ENCODE measurements at regions not wholly inside any gene's neighbourhood (a gene's known extent, or its start where the extent isn't known, plus 50 kb on each side); places are given as distances from the start of the nearest gene placed in this dataset.
"Not testable (repeated sequence)": the region's sequence is repeated elsewhere in the genome, so short reads cannot be mapped to it uniquely, and the experiment has no call there.

DNA sequence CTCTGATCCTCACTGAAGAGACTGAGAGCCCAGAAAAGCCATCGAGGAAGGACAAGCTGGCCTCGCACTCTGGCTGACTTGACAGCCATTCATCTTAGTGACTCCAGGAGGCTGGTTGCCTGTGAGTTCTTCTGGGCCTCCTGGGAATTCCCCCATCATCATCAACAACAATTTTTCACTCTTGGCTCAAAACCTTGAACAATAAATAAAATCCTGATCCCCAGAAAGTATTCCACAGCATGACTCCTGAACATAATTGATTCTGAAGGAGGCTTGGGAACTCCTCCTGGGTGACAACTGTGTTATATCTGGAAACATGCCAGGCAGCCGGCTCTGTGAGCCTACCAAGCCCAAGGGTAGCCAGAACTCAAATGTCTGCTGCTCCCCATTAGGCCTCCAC lies 188.6 kb downstream of the SHQ1 start:
- FAIRE-seq: no peak

DNA sequence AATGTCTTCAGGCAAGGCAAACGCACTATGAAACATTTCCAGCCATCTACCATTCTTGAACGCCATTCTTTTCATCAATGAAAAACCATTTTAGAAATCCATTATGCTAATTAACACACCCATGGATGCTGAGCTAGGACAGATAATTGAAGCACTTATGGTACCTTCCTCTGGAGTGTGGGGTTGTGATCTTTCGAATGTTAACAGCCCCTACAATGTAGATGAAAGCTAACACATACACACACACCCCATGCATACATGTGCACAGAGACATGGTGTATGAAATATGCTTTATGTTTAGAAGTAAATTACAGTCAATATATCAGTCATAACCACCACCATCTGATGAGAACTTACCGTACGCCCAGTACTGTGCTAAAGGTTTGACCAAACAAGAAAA lies 189.1 kb downstream of the SHQ1 start:
- FAIRE-seq: no peak

DNA sequence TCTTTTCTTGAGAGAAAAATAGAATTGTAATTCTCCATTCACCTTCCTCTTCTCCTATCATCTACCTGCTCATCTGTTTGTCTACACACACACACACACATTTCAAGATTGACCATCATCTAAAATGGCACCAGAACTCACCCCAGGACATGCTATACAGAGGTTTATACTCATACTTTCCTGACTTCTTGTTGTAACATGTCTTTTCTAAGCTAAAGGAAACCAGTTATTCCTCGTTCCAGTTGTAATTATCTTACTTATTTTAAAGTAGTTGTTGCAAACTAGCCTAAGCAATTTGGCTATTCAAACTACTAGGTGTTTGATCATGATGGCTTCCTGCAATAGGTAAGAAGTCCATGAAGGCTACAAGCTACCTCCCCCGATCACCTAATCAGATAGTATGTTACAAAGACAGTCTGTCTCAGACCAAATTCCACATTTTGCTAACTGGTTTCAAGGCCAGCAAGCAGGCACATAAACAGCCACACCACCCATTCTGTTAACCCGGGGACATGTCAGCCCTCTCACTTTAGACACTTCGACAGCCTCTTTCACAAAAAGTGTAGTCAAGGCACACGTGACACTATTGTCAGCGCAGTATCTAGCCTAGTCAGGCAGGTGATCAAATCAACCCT lies 189.7 kb downstream of the SHQ1 start:
- FAIRE-seq: no peak

DNA sequence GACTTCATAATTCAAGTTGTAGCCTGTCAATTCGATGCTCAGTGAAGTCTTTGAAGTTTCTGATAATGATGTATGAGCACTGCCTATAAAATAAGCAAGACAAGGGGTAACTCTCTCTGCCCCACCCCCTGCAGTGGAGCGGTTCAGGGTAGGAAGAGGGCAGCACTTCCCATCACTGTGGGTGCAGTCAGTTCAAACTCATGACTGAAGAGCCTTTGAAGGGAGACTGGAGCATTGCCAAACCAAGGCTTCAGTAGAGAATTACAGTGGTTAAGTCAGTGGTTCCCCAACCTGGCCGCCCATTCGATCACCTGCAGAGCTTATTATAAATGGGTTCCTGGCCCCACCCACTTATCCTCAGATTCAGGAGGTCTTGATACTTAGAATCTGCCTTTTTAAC lies 190.6 kb downstream of the SHQ1 start:
- FAIRE-seq: no peak

DNA sequence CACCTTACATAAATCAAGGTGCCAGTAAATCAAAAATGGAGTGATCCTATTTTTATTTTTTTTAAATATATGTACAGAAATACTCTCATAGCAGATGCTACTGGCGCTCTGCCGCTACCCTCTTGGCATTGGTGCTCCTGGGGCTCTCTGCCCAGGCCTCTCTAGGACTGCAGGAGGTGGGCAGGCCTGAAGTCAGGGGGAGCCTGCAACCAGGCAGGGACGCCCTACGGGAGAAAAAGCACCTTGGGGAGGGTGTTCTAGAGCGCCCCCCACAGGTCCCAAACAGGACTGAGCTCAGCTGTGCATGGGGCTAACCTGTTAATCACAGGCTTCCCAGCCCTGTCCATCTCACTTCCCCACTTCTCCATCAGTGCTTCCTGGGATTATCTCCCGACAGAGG lies 192.5 kb downstream of the SHQ1 start:
- no peak for FAIRE-seq

DNA sequence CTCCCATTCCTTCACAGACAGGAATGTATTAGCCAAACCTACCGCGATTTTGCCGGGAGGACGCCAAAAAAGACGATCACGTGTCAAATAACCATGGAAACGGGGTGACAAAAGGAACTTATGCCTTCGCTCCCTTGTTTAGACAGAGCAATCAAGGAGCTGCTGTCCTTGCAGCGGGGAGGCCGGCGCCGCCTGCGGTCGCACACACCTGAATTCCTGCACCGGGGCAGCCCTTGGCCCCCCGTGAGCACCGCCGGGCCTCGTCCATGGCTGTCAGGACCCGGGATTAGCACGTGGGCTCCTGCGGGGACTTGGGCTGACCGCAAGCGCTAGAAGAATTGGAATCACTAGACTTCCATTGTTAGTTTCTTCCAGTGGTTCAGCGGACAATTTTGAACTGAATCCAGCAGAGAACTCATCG lies 193.1 kb downstream of the SHQ1 start:
- no peak for FAIRE-seq

DNA sequence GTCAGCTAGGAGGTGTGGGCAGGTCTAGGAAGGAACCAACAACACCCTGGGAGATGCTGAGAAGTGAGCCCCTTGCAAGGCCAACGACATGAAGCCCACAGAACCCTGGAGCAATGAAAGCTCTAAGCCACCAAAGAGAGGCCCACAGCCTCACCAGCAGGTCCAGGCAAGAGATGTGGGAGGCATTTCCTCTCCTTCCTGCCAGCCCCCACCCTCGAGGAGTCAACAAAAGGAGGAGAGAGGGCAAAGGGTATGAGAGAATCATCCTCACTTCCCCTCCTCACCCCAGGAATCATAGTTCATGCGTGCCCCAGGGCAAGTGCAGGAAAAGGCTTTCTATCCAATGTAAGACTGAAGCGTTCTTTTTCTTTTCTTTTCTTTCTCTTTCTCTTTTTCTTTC lies 195.8 kb downstream of the SHQ1 start:
- no peak for FAIRE-seq

DNA sequence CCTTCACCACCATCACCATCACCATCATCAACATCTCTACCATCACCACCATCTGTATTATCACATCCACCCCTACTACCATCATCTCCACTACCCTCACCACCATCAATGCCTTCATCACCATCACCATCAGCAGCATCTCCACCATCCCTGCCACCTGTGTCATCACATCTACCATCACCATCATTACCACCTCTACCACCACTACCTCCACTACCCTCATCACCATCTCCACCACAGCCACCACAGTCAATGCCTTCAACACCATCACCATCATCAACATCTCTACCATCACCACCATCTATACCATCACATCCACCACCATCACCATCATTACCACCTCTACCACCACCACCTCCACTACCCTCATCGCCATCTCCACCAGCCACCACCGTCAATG lies 196.7 kb downstream of the SHQ1 start:
- FAIRE-seq: no peak

DNA sequence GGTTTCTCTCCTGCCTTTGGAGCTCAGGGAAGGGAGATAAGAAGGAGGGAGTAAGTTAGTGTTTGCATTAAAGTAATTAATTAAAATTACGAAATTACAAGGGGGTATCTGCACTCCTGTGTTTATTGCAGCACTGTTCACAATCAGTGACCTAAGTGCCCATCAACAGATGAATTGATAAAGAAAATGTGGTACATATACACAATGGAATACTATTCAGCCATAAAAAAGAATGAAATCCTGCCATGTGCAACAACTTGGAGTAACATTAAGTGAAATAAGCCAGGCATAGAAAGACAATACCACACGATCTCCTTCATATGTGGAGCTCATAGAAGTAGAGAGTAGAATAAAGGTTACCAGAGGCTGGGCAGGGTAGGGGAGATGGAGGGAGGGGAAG lies 202.0 kb downstream of the SHQ1 start:
- FAIRE-seq: no peak

DNA sequence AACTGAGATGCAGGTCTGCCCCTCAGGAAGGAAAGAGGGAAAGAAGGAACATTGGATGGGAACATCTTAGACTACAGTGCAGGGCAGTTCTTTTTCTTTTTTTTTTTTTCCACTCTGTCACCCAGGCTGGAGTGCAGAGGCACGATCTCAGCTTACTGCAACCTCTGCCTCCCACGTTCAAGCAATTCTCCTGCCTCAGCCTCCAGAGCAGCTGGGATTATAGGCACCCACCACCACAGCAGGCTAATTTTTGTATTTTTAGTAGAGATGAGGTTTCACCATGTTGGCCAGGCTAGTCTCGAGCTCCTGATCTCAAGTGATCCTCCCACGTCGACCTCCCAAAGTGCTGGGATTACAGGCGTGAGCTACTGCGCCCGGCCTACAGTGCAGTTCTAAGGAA lies 204.6 kb downstream of the SHQ1 start:
- FAIRE-seq: not testable (repeated sequence)

DNA sequence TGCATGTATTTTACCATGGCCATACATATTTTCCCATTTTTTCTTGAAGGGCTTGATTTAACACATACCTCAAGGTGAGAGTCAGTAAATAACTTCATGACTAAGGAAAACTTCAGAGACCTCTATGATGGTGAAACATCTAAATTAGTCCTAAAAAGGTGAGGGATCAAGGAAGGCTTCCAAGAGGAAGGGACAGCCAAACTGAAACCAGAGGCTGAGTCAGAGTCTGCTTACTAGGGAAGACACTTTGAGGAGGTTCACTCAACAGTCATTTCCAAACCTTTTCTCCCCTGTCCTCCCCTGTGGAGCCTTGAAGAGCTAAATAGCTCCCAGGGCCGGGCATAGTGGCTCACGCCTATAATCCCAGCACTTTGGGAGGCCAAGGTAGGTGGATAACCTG lies 206.6 kb downstream of the SHQ1 start:
- no peak for FAIRE-seq

DNA sequence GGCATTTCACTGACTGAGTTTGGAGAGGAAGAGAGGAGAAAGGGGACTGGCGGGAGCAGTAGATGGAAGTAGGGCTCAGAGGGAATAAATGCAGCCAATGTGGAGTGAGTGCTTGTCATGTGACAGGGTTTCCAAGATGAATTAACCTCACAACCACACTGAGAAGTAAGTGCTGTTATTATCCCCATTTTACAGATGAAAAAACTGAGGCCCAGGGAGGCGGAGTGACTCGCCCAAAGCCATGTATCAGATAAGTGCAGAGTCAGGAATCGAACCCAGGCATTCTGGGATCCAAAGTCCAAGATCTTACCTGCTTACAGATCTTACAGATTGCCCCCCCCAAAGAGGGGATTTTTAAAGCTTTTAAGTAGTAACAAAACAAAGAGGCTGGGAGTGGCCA lies 207.2 kb downstream of the SHQ1 start:
- FAIRE-seq: no peak

DNA sequence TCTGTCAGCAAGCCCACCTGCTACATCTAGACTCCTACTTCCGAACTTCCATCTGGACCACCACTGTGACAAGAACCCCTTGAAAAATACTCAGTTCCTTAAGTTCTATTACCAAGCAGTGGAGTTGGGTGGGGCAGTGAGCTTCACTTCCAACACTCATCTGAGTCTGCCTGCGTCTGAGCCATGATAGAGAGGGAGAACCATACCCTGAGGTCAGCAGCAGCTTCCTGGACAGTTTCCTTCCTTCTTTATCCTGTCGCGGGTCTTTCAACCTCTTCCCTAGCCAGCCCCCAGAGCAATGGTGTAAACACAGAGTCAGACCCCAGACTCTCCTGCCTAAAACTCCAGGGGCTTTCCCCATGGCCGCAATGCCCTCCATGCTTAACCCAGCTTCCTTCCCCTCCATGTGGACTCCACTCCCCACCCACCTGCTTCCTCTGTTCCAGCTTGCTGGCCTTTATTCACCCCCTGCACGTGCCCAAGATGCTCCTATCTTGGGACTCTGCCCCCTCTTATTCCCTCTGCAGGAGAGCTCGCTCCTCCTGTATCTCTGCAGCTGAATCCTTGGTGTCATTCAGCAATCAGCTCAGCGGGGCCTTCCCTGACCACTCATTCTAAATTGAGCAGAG lies 211.2 kb downstream of the SHQ1 start:
- no peak for FAIRE-seq

DNA sequence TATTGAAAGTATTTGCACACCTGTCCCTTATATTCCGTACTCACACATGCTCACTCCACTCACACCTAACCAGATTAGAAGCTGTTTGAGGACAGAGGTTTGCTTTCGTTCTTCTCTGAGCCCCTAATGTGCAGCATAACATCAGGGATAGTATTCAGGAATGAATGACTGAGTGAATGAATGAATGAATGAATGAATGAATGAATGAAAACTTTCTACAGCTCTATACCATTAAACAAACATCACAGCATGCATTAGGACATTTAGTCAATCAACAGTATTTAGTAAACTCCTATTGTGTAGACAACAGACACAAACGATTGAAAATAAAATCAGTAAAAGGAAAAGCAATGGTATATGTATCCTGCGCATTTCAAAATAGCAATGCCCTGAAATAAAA lies 212.7 kb downstream of the SHQ1 start:
- no peak for FAIRE-seq

DNA sequence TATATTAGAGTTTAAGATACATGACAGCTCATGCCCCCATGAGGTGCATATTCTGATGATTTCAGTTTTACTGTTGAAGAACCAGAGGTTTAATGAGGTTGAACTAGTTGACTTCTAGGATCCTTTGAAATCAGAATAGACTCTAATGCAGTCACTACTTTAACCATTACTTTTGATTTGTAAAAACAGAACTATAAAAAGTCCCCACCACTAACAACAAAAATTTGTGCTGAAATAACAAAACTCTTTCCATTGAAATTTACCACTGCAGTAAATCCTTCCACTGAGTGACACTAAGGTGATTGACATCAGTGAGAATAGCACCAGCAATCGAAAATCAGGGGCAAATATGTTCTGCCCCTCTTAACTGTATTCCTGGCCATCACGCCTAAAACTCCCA lies 214.1 kb downstream of the SHQ1 start:
- no peak for FAIRE-seq

DNA sequence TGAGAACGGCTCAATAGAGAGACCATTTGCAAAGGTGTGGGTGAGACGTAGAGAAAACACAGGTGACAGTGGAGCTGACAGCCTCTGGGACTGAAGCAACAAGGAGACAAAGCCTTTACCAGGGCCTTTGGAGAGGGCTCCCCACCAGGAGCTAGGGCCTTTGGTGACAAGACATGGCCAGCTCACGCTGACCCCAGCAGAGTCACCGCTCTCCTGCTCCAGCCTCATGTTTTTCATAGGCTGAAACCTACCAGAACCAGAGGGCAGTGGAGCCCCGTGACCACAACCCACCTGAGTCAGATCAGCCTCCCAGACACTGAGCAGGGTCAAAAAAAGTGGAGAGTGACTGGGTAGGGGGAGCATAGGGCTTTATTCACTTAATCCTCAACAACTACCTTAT lies 214.7 kb downstream of the SHQ1 start:
- no peak for FAIRE-seq

DNA sequence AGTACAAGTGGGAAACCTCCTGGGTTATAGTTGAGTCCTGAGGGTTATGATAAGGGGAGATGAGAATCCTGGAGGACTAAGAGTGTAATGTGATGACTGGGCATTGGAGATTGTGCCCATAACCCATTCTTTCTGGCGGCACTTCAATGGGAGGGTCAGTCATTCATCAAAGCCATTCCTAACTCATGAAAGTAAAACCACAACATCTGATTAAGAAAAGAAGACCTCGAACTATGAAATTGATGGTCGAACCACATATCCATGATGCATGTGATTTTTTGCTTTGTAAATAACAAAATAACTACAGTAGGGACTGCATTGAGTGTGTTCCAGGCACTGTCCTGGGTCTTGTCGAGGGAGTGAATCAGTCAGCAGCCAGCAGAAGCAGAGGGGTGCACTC lies 215.1 kb downstream of the SHQ1 start:
- no peak for FAIRE-seq

DNA sequence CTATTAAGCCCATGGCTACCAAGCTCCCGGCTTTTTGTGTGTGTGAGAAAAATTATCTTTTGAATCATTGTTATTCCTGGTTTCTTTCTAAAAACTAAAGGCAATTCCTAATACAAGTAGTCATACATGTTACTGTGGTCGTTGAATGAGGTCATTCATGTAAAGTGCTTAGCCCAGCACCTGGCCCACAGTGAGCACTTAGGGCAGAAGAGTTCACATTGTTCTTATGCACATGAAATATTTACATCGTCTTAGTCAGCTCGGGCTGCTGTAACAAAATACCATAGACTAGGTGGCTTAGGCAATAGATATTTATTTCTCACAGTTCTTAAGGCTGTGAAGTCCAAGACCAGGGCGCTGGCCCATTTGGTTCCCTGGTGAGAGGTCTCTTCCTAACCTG lies 216.1 kb downstream of the SHQ1 start:
- no peak for FAIRE-seq

DNA sequence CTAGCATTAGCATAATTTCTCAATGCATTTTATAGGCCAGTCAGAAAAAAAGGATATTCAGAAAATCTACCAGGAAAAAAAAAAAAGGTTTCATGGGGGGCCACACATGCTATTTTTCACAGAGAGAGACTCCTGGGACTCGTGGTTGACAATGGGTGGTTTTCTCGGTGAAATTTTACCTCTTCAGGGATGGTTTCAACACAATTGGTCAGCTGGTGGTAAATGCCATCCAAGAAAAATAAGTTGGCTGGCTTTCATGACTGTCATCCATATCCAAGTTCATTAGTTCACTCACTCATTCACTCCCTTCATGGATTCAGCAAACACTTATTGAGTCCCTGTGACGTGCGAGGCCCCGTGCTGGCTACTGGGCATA lies 217.3 kb downstream of the SHQ1 start:
- FAIRE-seq: no peak

DNA sequence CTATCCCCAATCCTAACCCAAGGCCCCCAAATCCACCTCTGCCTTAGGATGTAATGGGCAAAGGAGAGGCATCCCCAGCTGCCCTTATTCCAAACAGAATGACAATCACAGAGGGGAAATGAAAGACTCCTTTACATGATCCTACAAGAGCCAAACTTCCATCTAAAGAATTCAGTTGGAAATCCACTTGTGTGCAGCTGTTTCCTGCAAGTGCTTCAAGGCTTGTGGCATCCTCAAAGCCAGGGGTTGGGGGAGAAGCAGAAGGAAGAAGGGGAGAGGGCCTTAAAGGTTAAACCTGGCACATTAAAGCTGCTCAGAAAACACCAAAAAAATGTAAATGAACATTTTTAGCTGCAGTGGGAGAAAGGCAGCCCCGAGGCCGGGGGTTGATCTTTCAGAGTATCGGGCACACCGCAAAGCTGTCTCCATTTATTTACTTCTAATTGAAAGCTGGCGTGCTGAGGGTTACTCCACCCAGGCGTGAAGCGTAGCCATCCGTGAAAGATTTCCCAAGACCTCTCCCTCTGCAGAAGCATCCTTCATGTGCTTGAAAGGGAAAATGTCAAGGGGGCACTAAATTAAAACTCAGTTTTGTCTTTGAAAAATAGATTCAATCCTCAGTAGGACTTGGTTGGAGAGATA lies 217.8 kb downstream of the SHQ1 start:
- FAIRE-seq: no peak

DNA sequence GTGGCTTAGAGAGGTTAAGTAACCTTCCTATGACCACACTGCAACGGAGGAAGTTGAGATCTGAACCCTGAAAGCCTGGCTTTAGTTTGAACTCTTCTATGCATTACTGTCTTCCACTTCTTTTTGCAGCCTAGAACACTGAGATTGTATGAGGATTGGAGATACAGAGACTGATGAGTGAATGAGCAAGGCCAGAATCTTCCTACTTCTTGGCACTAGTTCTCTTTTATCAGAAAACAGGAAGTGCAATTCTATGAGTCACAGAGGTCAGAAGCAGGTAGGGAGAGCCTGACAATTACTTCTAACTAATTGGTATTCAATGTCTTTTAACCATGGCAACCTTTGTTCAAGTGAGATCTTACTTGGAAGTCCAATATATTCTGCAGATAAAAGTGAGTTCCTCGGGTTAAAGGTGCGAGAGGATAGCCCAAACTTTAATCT lies 219.0 kb downstream of the SHQ1 start:
- no peak for FAIRE-seq

DNA sequence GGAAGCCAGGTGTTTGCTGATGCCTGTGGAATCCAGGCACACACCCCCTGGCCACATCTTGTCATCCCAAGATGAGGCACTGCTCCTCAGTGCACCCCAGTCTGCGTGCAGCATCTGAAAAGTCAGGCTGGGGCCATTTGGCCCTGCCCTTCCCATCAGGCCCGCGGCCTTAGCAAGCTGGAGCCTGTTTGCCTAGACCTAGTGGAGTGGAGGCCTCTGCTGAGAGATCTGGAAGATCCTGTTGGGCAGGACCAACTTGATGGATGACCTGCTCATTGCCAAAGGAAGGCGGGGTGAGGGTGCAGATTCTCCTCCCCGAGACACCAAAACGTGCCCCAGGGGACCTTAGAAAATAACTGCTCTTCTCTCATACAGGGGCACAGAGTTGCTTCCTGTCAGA lies 220.2 kb downstream of the SHQ1 start:
- FAIRE-seq: no peak

DNA sequence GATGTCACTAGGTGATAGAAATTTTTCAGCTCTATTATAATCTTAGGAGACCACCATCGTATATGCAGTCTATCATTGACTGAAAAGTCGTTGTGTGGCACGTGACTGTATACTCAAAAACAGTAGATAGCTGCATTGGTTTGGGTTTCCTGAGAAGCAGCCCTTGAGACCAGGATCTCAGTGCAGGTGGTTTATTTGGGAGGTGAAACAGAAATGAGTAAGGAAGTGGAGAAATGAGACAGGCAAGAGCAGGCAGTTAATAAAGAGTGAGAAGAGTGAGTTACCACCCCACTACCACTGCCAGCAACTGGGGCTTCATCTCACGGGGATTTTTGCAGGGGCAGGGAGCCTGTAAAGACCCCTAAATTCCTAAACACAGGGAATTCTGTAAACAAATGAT lies 221.0 kb downstream of the SHQ1 start:
- no peak for FAIRE-seq

DNA sequence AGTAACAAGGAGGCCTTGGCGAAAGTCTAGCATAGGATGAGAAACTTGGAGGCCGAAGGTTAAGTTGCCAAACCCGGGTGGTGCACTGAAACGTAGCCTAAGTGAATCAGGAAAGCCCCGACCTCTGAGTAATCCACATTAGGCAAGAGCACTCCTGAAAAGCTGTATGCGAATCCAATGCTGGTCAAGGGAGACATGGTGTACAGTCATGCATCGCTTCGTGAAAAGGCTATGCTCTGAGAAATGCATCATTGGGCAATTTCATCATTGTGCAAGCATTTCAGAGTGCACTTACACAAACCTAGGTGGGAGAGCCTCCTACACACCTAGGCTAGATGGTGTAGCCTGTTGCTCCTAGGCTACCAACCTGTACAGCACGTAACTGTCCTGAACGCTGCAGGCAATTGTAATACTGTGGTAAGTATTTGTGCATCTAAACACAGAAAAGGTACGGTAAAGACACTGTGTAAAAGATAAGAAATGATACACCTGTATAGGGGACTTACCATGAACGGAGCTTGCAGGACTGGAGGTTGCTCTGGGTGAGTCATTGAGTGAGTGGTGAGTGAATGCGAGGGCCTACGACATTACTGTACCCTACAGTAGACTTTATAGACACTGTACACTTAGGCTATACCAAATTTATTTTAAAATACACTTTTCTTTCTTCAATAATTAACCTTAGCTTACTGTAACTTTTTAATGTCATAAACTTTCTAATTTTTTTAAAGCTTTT lies 222.5 kb downstream of the SHQ1 start:
- no peak for FAIRE-seq
